Mesenchymal stem cell (in vitro differentiated cells and primary cell): ENCODE measurements at regions not wholly inside any gene's neighbourhood (a gene's known extent, or its start where the extent isn't known, plus 50 kb on each side); places are given as distances from the start of the nearest gene placed in this dataset.
"Not testable (repeated sequence)": the region's sequence is repeated elsewhere in the genome, so short reads cannot be mapped to it uniquely, and the experiment has no call there.

Experiments
- DNase-seq: peaks from one replicate; pipeline ENCODE4 v3.0.0-alpha.2; 2013
- H2AFZ ChIP-seq: one replicate; pipeline ENCODE4 v1.6.1; 2013; ENCODE audit warnings: low read depth, mild to moderate bottlenecking, control low read depth, inconsistent platforms, low read length, moderate library complexity
- H2AK5ac ChIP-seq: 2 replicates; pipeline ENCODE4 v1.6.1; 2013; ENCODE audit warnings: low read length, moderate library complexity, mild to moderate bottlenecking, inconsistent platforms; ENCODE audit not compliant: severe bottlenecking
- H2BK120ac ChIP-seq: one replicate; pipeline ENCODE4 v1.6.1; 2013; ENCODE audit warnings: low read depth, mild to moderate bottlenecking, inconsistent platforms, low read length, moderate library complexity
- H2BK12ac ChIP-seq, 2 experiments: one replicate each; pipeline ENCODE4 v1.6.1; 2013; ENCODE audit warnings: inconsistent platforms in 2 of 2, low read length in 2 of 2, mild to moderate bottlenecking in 2 of 2, moderate library complexity in 2 of 2, control low read depth in 1 of 2
- H2BK15ac ChIP-seq: one replicate; pipeline ENCODE4 v1.6.1; 2013; ENCODE audit warnings: mild to moderate bottlenecking, low read depth, inconsistent platforms; ENCODE audit not compliant: poor library complexity, severe bottlenecking
- H2BK5ac ChIP-seq: 2 replicates; pipeline ENCODE4 v1.6.1; 2013; ENCODE audit warnings: low read depth, mild to moderate bottlenecking, low read length, control low read depth, inconsistent platforms; ENCODE audit not compliant: poor library complexity, severe bottlenecking
- H3K14ac ChIP-seq, 2 experiments: one replicate each; pipeline ENCODE4 v1.6.1; 2013; ENCODE audit warnings: inconsistent platforms in 2 of 2, low read length in 2 of 2, control low read depth in 1 of 2, mild to moderate bottlenecking in 1 of 2, moderate library complexity in 1 of 2
- H3K18ac ChIP-seq, 2 experiments: one replicate each; pipeline ENCODE4 v1.6.1; 2013; ENCODE audit warnings: inconsistent platforms in 2 of 2, low read length in 2 of 2, control low read depth in 1 of 2, low read depth in 1 of 2, mild to moderate bottlenecking in 1 of 2
- H3K23ac ChIP-seq, 2 experiments: one replicate each; pipeline ENCODE4 v1.6.1; 2013; ENCODE audit warnings: inconsistent platforms in 2 of 2, low read length in 2 of 2, mild to moderate bottlenecking in 2 of 2, moderate library complexity in 2 of 2, control low read depth in 1 of 2
- H3K27ac ChIP-seq: 2 replicates; pipeline ENCODE4 v1.5.1; 2013; ENCODE audit warnings: mild to moderate bottlenecking, moderate library complexity, low read length, control low read depth, inconsistent platforms; ENCODE audit not compliant: poor library complexity, severe bottlenecking
- H3K27me3 ChIP-seq, 2 experiments: 2 replicates each; pipeline versions ENCODE4 v1.6.1 to v1.7.0; 2013; ENCODE audit warnings: low read length in 2 of 2, mild to moderate bottlenecking in 2 of 2, moderate library complexity in 2 of 2, control low read depth in 1 of 2, inconsistent platforms in 1 of 2; ENCODE audit not compliant: control insufficient read depth in 1 of 2, insufficient read depth in 1 of 2
- H3K36me3 ChIP-seq, 2 experiments: 2 replicates each; pipeline versions ENCODE4 v1.6.1 to v1.7.0; 2013; ENCODE audit warnings: low read length in 2 of 2, control low read depth in 1 of 2, inconsistent platforms in 1 of 2, low read depth in 1 of 2, mild to moderate bottlenecking in 1 of 2; ENCODE audit not compliant: insufficient read depth in 2 of 2, control insufficient read depth in 1 of 2
- H3K4ac ChIP-seq, 2 experiments: one replicate each; pipeline ENCODE4 v1.6.1; 2013; ENCODE audit warnings: inconsistent platforms in 2 of 2, low read length in 2 of 2, mild to moderate bottlenecking in 2 of 2, moderate library complexity in 2 of 2, control low read depth in 1 of 2, low read depth in 1 of 2
- H3K4me1 ChIP-seq: 2 replicates; pipeline ENCODE4 v1.6.1; 2013; ENCODE audit warnings: low read depth, low read length, control low read depth; ENCODE audit not compliant: control insufficient read depth, insufficient read depth
- H3K4me2 ChIP-seq: 2 replicates; pipeline ENCODE4 v1.6.1; 2013; ENCODE audit warnings: low read length, mild to moderate bottlenecking, inconsistent platforms; ENCODE audit not compliant: poor library complexity, severe bottlenecking
- H3K4me3 ChIP-seq, 2 experiments: 2 replicates each; pipeline versions ENCODE4 v1.5.1 to v1.7.0; 2013; ENCODE audit warnings: low read length in 2 of 2, mild to moderate bottlenecking in 2 of 2, control low read depth in 1 of 2, low read depth in 1 of 2; ENCODE audit not compliant: insufficient read depth in 1 of 2
- H3K79me1 ChIP-seq: replicated peaks from 2 replicates; pipeline ENCODE4 v1.6.1; 2013; ENCODE audit warnings: mild to moderate bottlenecking, control low read depth, low read length, inconsistent platforms; ENCODE audit not compliant: poor library complexity, severe bottlenecking
- H3K9ac ChIP-seq: 2 replicates; pipeline ENCODE4 v1.7.0; 2013; ENCODE audit warnings: mild to moderate bottlenecking, low read length, moderate library complexity
- H3K9me3 ChIP-seq: 2 replicates; pipeline ENCODE4 v1.7.0; 2013; ENCODE audit warnings: mild to moderate bottlenecking, low read length; ENCODE audit not compliant: control insufficient read depth
- H4K8ac ChIP-seq: one replicate; pipeline ENCODE4 v1.6.1; 2013; ENCODE audit warnings: inconsistent platforms, mild to moderate bottlenecking, low read length, moderate library complexity
- H4K91ac ChIP-seq: one replicate; pipeline ENCODE4 v1.6.1; 2013; ENCODE audit warnings: mild to moderate bottlenecking, low read length, inconsistent platforms
- WGBS: methylation state at CpG from one replicate; pipeline ENCODE4 v1.1.7; 2013; ENCODE audit warnings: mixed read lengths; 5-methylcytosine and 5-hydroxymethylcytosine counted together

- WGBS = 70% methylated on average over 7 of the region's 18 CpGs
- Histone ChIP-seq H3K4me3 (no peak overlapping the region), H3K4me2 (no peak overlapping the region), H3K27ac (no peak overlapping the region), H3K23ac (no peak overlapping the region), H2BK15ac (no peak overlapping the region), H2BK120ac (no peak overlapping the region), H3K18ac (no peak overlapping the region), H2BK12ac (no peak overlapping the region), H2AFZ (no peak overlapping the region), H3K79me1 (no peaks in the 10 kb centered on the region), H3K14ac (no peak overlapping the region), H3K4ac (no peak overlapping the region), H3K9me3 (no peaks in the 10 kb centered on the region), H2BK5ac (no peak overlapping the region), H4K8ac (no peak overlapping the region), H4K91ac (no peak overlapping the region), H3K36me3 (no peaks in the 10 kb centered on the region), H3K9ac (no peak overlapping the region), H3K27me3 (no peaks in the 10 kb centered on the region), H3K4me1 (no peaks in the 10 kb centered on the region), H2AK5ac (no peak overlapping the region)
- no peak for DNase-seq
Observed at GRCh38 chr14:105711044-105711620, 184.7 kb downstream of the TMEM121 start.

GRCh38 chr14:105711841-105712460 is 185.6 kb downstream of the TMEM121 start:
- Histone ChIP-seq H3K9ac (no peak overlapping the region), H4K91ac (no peak overlapping the region), H3K4me1 (no peaks in the 10 kb centered on the region), H3K4me2 (no peak overlapping the region), H3K36me3 (no peaks in the 10 kb centered on the region), H3K4me3 (no peak overlapping the region), H3K27me3 (no peaks in the 10 kb centered on the region), H2BK5ac (no peak overlapping the region), H2BK120ac (no peak overlapping the region), H2AK5ac (no peak overlapping the region), H3K23ac (no peak overlapping the region), H2AFZ (no peak overlapping the region), H3K14ac (no peak overlapping the region), H3K27ac (no peak overlapping the region), H2BK15ac (no peak overlapping the region), H3K79me1 (no peaks in the 10 kb centered on the region), H2BK12ac (no peak overlapping the region), H3K18ac (no peak overlapping the region), H3K9me3 (no peaks in the 10 kb centered on the region), H4K8ac (no peak overlapping the region), H3K4ac (no peak overlapping the region)
- no peak for DNase-seq
- WGBS = 75% methylated on average over 5 of the region's 5 CpGs

- not testable (repeated sequence) for H2AFZ ChIP-seq, H2AK5ac ChIP-seq, H3K18ac ChIP-seq, H3K4me2 ChIP-seq, H2BK120ac ChIP-seq, H3K4ac ChIP-seq, H2BK15ac ChIP-seq, H3K79me1 ChIP-seq, H3K23ac ChIP-seq, H2BK12ac ChIP-seq, H3K9ac ChIP-seq, H3K27me3 ChIP-seq, H2BK5ac ChIP-seq, H3K36me3 ChIP-seq, H4K8ac ChIP-seq, H3K9me3 ChIP-seq, H3K14ac ChIP-seq, H3K4me3 ChIP-seq, H4K91ac ChIP-seq, DNase-seq, H3K27ac ChIP-seq, H3K4me1 ChIP-seq
- WGBS = 86% methylated on average over 12 of the region's 18 CpGs
Observed at GRCh38 chr14:105712670-105713069, 186.3 kb downstream of the TMEM121 start.

- not testable (repeated sequence) for H3K4me1 ChIP-seq, H3K36me3 ChIP-seq, H3K23ac ChIP-seq, H3K27me3 ChIP-seq, H3K79me1 ChIP-seq, H3K9ac ChIP-seq, H2AK5ac ChIP-seq, H3K4ac ChIP-seq, H2BK15ac ChIP-seq, H2BK12ac ChIP-seq, H4K91ac ChIP-seq, H2AFZ ChIP-seq, H3K4me2 ChIP-seq, H3K9me3 ChIP-seq, H3K27ac ChIP-seq, H3K4me3 ChIP-seq, H3K14ac ChIP-seq, H4K8ac ChIP-seq, H2BK5ac ChIP-seq, H2BK120ac ChIP-seq, H3K18ac ChIP-seq, DNase-seq
- WGBS = 74% methylated on average over 13 of the region's 17 CpGs
Observed at GRCh38 chr14:105713160-105713559, 186.8 kb downstream of the TMEM121 start.
